Tibial artery (tissue), 4 donors: ENCODE measurements at regions not wholly inside any gene's neighbourhood (a gene's known extent, or its start where the extent isn't known, plus 50 kb on each side); places are given as distances from the start of the nearest gene placed in this dataset.

Experiments used
- DNase-seq, 2 donors: peaks; one replicate each; pipeline ENCODE4 v3.0.0-alpha.2; 2019
- H3K27ac ChIP-seq, 2 donors: fragments of 200-600 bp; sonication (generic) in 1 of 2; 1 replicate in 1 of 2; 2 replicates in 1 of 2; pipeline ENCODE4 v1.5.1; 2018 to 2019; ENCODE audit warnings: mild to moderate bottlenecking in 1 of 2
- H3K27me3 ChIP-seq, 2 donors: fragments of 200-600 bp; sonication (generic) in 1 of 2; one replicate each; pipeline versions ENCODE4 v1.5.1 to v1.6.0; 2016 to 2019
- H3K36me3 ChIP-seq, 3 donors: fragments of 200-600 bp; sonication (generic) in 2 of 3; one replicate each; pipeline ENCODE4 v1.5.1; 2016 to 2019; ENCODE audit warnings: mild to moderate bottlenecking in 2 of 3
- H3K4me1 ChIP-seq, 4 donors: fragments of 200-600 bp; sonication (generic) in 2 of 4; 1 replicate in 3 of 4; 2 replicates in 1 of 4; pipeline ENCODE4 v1.5.1; 2016 to 2019
- H3K4me3 ChIP-seq, 2 donors: fragments of 200-600 bp; sonication (generic) in 1 of 2; 1 replicate in 1 of 2; 2 replicates in 1 of 2; pipeline ENCODE4 v1.5.1; 2018 to 2019; ENCODE audit warnings: mild to moderate bottlenecking in 2 of 2
- H3K9me3 ChIP-seq, 3 donors: fragments of 200-600 bp; sonication (generic) in 1 of 3; one replicate each; pipeline ENCODE4 v1.5.1; 2016 to 2019
- CTCF ChIP-seq, 2 experiments: fragments of 200-600 bp in 1 of 2; fragments of 450-650 bp in 1 of 2; IDR thresholded peaks; one replicate each; pipeline ENCODE4 v1.5.1; 2017 to 2019; ENCODE audit warnings: antibody characterized with exemption in 2 of 2, mild to moderate bottlenecking in 1 of 2, moderate library complexity in 1 of 2
- intact Hi-C: fragments of 100-400 bp; cut with DNase I; formaldehyde crosslinking; loops from one replicate; pipeline ENCODE4 v1.15.0; 2023; ENCODE audit warnings: low total_unique reads

- DNase-seq: no peak
- Histone ChIP-seq H3K4me1 (peaks cover 0 to 22% (median 8%) of the 10 kb centered on the region in 4 donors), H3K4me3 (no peak overlapping the region), H3K9me3 (no peaks in the 10 kb centered on the region), H3K36me3 (no peaks in the 10 kb centered on the region), H3K27me3 (no peaks in the 10 kb centered on the region), H3K27ac (no peak overlapping the region)
- no peak for TF ChIP-seq CTCF (IDR thresholded peaks at IDR 0.05)
- intact Hi-C loops: no loop called here
Measured at GRCh38 chr4:187178084-187178483, 454.4 kb upstream of the FAT1 start.

GRCh38 chr4:187178587-187178986, 454.9 kb upstream of the FAT1 start:
- intact Hi-C loops: no loop called here

GRCh38 chr4:187179086-187180058, 455.7 kb upstream of the FAT1 start:
- no peak for TF ChIP-seq CTCF (IDR thresholded peaks at IDR 0.05)
- no peak overlapping the region for H3K4me3 ChIP-seq
- no peaks in the 10 kb centered on the region for H3K36me3 ChIP-seq
- H3K4me1 ChIP-seq: peaks cover 0 to 22% (median 8%) of the 10 kb centered on the region in 4 donors
- intact Hi-C loops: no loop called here
- H3K27me3 ChIP-seq: no peaks in the 10 kb centered on the region
- H3K9me3 ChIP-seq: no peaks in the 10 kb centered on the region
- no peak overlapping the region for H3K27ac ChIP-seq
- no peak for DNase-seq

More at GRCh38 chr4:187178587-187178986, 454.9 kb upstream of the FAT1 start:
- no peak for TF ChIP-seq CTCF (IDR thresholded peaks at IDR 0.05)
- Histone ChIP-seq H3K27me3 (no peaks in the 10 kb centered on the region), H3K9me3 (no peaks in the 10 kb centered on the region), H3K27ac (no peak overlapping the region), H3K4me1 (peaks cover 0 to 22% (median 8%) of the 10 kb centered on the region in 4 donors), H3K4me3 (no peak overlapping the region), H3K36me3 (no peaks in the 10 kb centered on the region)
- DNase-seq: no peak

- no peak overlapping the region for H3K4me3 ChIP-seq
- no peaks in the 10 kb centered on the region for H3K36me3 ChIP-seq
- no peak overlapping the region for H3K27ac ChIP-seq
- intact Hi-C loops: no loop called here
- no peak for TF ChIP-seq CTCF (IDR thresholded peaks at IDR 0.05)
- no peak for DNase-seq
- H3K4me1 ChIP-seq: peaks cover 0 to 22% (median 8%) of the 10 kb centered on the region in 4 donors
- H3K9me3 ChIP-seq: no peaks in the 10 kb centered on the region
- H3K27me3 ChIP-seq: no peaks in the 10 kb centered on the region
Measured at GRCh38 chr4:187181054-187181453, 457.4 kb upstream of the FAT1 start.

GRCh38 chr4:187183346-187183745, 459.7 kb upstream of the FAT1 start:
- TF ChIP-seq CTCF (IDR thresholded peaks at IDR 0.05): no peak
- Histone ChIP-seq H3K9me3 (no peaks in the 10 kb centered on the region), H3K27me3 (no peaks in the 10 kb centered on the region), H3K36me3 (no peaks in the 10 kb centered on the region), H3K4me3 (no peak overlapping the region), H3K27ac (no peak overlapping the region), H3K4me1 (peaks cover 0 to 7% (median 0%) of the 10 kb centered on the region in 4 donors)
- intact Hi-C loops: no loop called here
- DNase-seq: no peak
